KBM-7 (cell line): ENCODE measurements at regions not wholly inside any gene's neighbourhood (a gene's known extent, or its start where the extent isn't known, plus 50 kb on each side); places are given as distances from the start of the nearest gene placed in this dataset.

Experiments used
- DNase-seq: peaks from one replicate; pipeline ENCODE4 v3.0.0-alpha.2; 2015
- in situ Hi-C: fragments of 300-500 bp; cut with MboI; formaldehyde crosslinking; loops from 2 replicates; pipeline ENCODE4 v1.14.3; 2020; ENCODE audit warnings: low sequenced_read_pairs, low pct_unique_long_range_greater_than_20kb, mixed read lengths

DNA sequence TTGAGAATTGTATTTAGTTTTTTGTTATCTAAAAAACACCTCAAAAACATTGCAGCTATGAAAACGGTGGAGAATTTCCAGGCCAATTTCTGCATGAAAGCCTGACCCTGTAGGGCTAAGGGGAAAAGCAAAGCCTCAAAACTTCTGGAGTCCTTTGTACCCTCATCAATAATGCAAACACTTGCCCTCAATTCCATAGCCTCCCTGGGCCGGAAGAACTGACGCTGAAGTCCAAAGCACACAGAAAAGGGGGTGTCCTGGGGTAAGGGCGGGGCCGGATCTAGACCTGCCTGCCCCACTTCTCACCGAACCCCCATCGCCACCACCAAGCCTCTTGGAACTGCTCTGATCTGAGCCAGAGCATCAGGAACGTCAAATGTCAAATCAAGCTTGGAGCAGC, 173.9 kb upstream of the S100G start:
- DNase-seq: no peak
- in situ Hi-C loops: no loop called here

DNA sequence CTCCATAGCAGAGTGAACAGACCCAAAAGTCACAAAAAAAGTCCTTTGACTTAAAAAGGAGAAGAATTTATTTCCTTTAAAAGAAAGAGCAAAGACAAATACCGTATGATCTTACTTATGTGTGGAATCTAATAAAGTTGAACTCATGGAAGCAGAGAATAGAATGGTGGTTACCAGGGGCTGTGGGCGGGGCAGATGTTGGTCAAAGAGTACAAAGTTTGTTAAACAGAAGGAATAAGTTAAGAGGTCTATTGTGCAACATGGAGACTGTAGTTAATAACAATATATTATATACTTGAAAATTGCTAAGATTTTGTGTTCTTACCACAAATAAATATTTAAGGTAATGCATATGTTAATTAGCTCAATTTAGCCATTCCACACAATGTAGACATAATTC, 173.3 kb upstream of the S100G start:
- in situ Hi-C loops: no loop called here
- no peak for DNase-seq

DNA sequence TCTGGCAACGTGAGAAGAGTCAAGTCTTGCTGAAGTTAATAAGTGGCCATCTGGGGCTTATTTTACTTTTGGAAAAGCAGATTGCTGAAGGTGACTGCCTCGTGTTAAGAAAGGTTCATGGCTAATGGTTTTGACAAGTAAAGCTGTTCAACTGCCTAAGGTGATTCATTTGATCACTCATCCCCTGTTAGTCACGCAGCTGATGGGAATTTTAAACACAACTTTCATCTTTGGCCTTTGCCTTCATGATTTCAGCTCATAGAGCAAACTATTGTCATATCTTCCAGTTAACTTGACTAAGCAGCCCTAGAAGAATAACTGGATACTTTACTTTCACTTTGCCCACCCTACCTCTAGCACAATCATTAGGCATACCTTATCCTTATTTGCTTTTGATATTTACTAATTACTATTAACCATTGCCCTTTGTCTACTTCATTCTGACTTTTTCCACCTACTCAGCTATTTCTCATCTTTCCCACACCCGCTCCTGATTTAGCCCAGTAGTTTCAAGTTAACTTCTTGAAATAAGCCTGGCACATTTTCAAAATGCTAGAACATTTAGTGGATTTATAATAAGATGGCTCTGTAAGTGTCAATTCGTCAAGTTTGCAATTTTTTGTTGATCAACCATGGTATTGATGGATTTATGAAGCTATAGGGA, 170.6 kb upstream of the S100G start:
- DNase-seq: no peak
- in situ Hi-C loops: no loop called here

DNA sequence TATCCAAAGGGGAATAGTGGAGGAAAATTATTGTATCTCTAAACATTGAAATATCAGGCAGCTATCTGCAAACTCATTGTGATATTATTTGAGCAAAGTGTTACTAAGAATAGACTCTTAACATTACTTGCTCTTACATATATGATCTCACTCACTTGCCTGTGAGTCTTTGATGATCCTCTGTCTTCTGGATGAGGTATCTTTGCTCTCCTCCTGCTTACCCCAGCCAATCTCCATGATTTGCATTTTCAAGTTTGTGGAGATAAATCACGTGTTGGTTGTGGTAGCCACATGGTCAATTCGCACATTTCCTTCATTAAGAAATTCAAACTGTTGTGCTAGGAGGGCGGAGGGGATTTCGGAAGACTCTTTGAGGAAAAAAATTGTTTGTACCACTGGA, 169.9 kb upstream of the S100G start:
- in situ Hi-C loops: no loop called here
- no peak for DNase-seq

DNA sequence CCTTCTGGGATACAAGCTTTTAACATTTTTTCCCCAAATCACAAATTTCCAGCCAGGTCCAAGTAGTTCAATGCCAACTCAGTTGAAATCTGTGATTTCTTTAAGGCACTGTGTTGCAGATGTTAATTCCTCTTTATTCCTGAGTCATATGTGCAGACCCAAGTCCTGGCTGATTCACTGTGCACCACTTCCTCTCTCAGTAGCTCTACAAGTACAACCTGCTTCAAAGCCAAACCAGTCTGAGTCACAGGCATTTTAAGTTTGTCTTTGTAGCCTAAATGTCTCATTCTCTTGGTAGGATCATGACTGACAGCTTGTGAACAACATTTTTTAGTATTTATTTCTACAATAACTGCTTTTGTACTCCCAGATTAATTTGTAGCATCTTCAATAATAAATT, 165.6 kb upstream of the S100G start:
- in situ Hi-C loops: no loop called here
- peak; percentile 37 for DNase-seq

DNA sequence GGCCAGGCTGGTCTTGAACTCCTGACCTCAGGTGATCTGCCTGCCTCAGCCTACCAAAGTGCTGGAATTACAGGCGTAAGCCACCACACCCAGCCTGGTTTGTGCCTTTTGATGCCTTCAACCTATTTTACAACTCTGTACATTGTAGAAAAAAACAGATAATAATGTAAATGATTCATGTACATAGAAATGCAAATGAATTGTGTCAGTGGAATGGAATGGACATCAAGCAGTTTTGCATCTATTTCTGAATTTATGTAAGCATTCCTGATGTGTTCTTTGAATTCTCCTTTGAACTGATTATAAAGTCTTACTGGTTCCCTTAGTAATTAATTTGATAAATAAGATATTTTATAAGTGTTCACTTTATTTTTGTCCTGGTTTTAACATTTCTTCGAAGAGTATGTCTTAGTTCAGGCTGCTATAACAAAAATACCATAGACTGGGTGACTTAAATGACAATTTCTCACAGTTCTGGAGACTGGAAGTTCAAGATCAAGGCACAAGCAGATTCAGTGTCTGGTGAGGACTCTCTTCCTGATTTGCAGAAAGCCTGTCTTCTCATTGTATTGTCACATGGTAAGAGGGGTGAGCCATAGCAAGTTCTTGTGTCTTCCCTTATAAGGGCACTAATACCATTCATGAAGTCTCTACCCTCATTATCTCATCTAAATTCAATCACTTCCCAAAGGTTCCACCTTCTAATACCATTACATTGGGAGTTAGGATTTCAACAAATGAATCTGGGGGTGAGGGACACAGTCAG, 162.2 kb upstream of the S100G start:
- in situ Hi-C loops: no loop called here

GRCh38 chrX:16488959-16489358, 161.0 kb upstream of the S100G start:
- in situ Hi-C loops: no loop called here
- DNase-seq: no peak

More for the DNA sequence above, 162.2 kb upstream of the S100G start:
- no peak for DNase-seq

DNA sequence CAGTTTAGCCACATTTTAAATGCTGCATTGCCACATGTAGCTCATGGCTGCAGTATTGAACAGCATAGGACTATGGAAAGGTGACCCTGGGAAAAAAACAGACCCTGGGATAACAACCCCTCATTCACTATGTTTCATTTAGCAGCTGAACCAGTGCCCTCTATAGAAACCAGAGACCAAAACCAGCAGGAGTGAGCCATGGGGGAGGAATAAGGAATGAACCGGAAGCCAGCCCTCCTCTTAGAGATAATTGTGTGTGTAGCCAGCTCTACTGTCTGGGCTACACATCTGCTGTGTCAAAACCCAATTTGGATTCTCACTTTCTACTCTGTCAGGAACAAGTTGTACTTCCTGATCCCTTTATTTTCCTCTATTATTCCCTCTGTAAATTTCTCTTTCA, 158.5 kb upstream of the S100G start:
- in situ Hi-C loops: no loop called here
- DNase-seq: no peak

DNA sequence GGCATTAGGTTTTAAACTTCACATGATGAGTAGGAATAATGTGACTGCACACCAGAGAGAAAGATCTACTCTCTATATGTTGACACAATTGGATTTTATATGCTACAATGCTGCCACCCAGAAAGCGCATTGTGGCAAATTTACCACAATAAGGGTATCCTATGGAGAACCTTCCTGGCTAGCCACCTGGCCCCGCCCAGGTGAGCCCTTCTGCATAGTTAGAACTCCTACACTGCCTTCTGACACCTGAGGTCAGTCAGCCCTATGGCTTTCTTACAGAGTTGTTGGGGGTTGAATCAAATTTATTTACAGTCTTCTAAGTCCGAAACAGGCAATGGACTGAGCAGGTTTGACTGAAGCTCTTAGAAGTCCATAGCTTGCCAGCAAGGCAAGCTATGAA, 153.8 kb upstream of the S100G start:
- DNase-seq: no peak
- in situ Hi-C loops: no loop called here

GRCh38 chrX:16511796-16512776, 137.9 kb upstream of the S100G start:
- DNase-seq: no peak

GRCh38 chrX:16516232-16516876, 133.6 kb upstream of the S100G start:
- in situ Hi-C loops: no loop called here
- DNase-seq: peak; percentile 78

More at GRCh38 chrX:16511796-16512776, 137.9 kb upstream of the S100G start:
- in situ Hi-C loops: no loop called here

DNA sequence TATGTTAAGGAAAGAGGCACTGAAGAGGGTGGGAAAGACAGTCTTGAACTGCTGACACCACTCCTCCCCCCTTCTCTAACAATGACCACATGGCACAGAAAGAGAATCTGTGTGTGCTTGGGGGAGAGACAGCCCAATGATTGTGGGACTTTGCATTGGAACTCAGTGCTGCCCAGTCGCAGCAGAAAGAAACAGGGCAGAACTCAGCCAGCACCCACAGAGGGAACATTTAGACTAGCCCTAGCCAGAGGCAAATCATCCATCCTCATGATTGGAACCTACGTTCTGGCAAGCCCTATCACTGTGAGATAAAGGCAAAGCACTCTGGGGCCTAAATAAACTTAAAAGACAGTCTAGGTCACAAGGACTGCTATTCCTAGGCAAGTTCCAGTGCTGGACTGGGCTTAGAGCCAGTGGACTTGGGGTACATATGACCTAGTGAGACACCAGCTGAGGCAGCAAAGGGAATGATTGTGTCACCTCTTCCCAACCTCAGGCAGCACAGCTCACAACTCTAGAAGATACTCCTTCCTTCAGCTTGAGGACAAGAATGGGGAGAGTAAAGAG, 132.8 kb upstream of the S100G start:
- no peak for DNase-seq
- in situ Hi-C loops: no loop called here

DNA sequence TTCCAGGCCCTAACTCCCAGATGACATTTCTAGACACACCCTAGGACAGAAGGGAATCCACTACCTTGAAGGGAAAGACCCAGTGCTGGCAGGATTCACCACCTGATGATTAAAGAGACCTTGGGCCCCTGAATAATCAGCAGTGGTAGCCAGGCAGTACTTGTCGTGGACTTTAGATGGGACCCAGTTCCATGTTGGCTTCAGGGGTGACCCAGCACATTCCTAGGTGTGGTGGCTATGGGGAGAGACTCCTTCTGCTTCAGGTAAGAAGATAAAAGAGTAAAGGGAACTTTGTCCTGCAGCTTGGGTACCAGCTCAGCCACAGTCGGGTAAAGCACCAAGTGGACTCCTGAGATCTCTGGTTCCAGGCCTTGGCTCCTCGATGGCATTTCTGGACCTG, 131.8 kb upstream of the S100G start:
- DNase-seq: no peak
- in situ Hi-C loops: no loop called here

- DNase-seq: peak; percentile 41
- in situ Hi-C loops: no loop called here
These were observed 125.6 kb upstream of the S100G start for GRCh38 chrX:16524316-16524715.

GRCh38 chrX:16526003-16526402, 124.0 kb upstream of the S100G start:
- no peak for DNase-seq
- in situ Hi-C loops: no loop called here

- peak; percentile 6 for DNase-seq
- in situ Hi-C loops: no loop called here
These were observed 121.3 kb upstream of the S100G start for GRCh38 chrX:16528620-16529019.
